A673 (cell line): ENCODE measurements at regions not wholly inside any gene's neighbourhood (a gene's known extent, or its start where the extent isn't known, plus 50 kb on each side); places are given as distances from the start of the nearest gene placed in this dataset.

Experiments
- CTCF ChIP-seq: fragments of 300-800, 200-600 bp; sonication (generic); conservative IDR thresholded peaks from 2 replicates; pipeline ENCODE4 v1.5.1; 2017; ENCODE audit warnings: low read depth, mild to moderate bottlenecking, antibody characterized with exemption, low read length, moderate library complexity, mixed read lengths
- EZH2 ChIP-seq: fragments of 200-600 bp; sonication (generic); IDR thresholded peaks from 2 replicates; pipeline ENCODE4 v1.6.1; 2017; ENCODE audit warnings: borderline replicate concordance, low read depth, mild to moderate bottlenecking, mixed read lengths, antibody characterized with exemption, low read length; ENCODE audit not compliant: poor library complexity, severe bottlenecking

GRCh38 chr22:49241174-49241851 is 586.4 kb downstream of the BRD1 start:
- no peak for TF ChIP-seq CTCF
- no peak for TF ChIP-seq EZH2
